ENCODE measurements at regions not wholly inside any gene's neighbourhood (a gene's known extent, or its start where the extent isn't known, plus 50 kb on each side); places are given as distances from the start of the nearest gene placed in this dataset.

DNA sequence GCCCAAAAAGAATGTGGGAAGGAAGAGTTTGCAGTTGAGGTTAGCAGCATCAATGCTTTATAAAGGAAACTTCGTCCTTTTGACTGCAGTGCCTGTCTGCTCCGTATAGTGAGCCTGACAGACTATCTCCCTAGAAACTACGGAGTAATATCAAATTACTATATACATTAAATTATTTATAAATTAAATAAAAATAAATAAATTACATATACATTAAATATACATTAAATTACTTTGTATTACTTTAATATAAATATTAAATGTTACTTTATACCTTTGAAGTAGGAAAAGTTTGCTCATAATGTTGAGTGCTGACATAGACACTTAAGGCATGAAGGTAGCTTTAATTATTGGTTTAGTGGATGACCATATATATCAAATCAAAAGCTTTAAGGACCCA is 165.2 kb downstream of the IL15 start:
- no peaks in the 10 kb centered on the region for H3K27me3 ChIP-seq (replicated peaks; ENCODE audit: insufficient read depth, low read length)
- H4K20me1 ChIP-seq (ENCODE audit: insufficient read depth, low read length): no peaks in the 10 kb centered on the region
- H3K27ac ChIP-seq (ENCODE audit: low read length): no peak overlapping the region
- DNase-seq: no peak
- H2AFZ ChIP-seq (ENCODE audit: low read length): no peak overlapping the region
- no peak overlapping the region for H3K4me2 ChIP-seq (ENCODE audit: low read depth, low read length)
- no peak overlapping the region for H3K4me3 ChIP-seq (ENCODE audit: low read length)
- no peaks in the 10 kb centered on the region for H3K79me2 ChIP-seq (ENCODE audit: low read length)
- no peaks in the 10 kb centered on the region for H3K9me2 ChIP-seq (replicated peaks; ENCODE audit: insufficient read depth, low read length)
- no peaks in the 10 kb centered on the region for H3F3A ChIP-seq (ENCODE audit: insufficient read depth, low read length)
- H3K36me3 ChIP-seq (replicated peaks; ENCODE audit: insufficient read depth, low read length): no peaks in the 10 kb centered on the region
- no peaks in the 10 kb centered on the region for H3K4me1 ChIP-seq (ENCODE audit: low read length)
- no peaks in the 10 kb centered on the region for H3K9me3 ChIP-seq (replicated peaks; ENCODE audit: insufficient read depth, low read length)
- no peak overlapping the region for H3K9ac ChIP-seq (ENCODE audit: low read length)
- TF ChIP-seq EZH2phosphoT487 (IDR thresholded peaks at IDR 0.05; ENCODE audit: low read length): no peak
- no peak for TF ChIP-seq EZH2 (optimal IDR thresholded peaks at IDR 0.05; ENCODE audit: low read depth, low read length)
- TF ChIP-seq, protein P1, sequence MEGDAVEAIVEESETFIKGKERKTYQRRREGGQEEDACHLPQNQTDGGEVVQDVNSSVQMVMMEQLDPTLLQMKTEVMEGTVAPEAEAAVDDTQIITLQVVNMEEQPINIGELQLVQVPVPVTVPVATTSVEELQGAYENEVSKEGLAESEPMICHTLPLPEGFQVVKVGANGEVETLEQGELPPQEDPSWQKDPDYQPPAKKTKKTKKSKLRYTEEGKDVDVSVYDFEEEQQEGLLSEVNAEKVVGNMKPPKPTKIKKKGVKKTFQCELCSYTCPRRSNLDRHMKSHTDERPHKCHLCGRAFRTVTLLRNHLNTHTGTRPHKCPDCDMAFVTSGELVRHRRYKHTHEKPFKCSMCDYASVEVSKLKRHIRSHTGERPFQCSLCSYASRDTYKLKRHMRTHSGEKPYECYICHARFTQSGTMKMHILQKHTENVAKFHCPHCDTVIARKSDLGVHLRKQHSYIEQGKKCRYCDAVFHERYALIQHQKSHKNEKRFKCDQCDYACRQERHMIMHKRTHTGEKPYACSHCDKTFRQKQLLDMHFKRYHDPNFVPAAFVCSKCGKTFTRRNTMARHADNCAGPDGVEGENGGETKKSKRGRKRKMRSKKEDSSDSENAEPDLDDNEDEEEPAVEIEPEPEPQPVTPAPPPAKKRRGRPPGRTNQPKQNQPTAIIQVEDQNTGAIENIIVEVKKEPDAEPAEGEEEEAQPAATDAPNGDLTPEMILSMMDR (IDR thresholded peaks at IDR 0.05; ENCODE audit: low read length): no peak

DNA sequence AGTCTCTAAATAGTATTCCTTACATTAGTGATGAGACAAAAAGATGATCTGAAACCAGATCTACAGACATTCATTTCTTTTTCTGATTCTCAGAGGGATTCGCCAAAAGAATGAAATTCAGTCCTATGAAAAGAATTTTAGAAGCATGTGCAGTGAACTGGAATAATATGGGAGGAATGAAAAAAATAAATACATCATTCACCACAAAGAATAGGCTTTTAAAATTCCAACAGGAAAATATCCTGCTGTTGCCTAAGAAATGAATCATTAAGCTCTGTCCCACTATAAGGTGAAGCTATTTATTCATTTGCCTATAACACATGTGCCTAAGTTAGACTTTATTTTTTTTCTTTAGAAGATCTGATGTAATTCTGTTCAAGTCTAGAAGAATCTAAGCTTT is 165.9 kb downstream of the IL15 start:
- H2AFZ ChIP-seq (ENCODE audit: low read length): no peak overlapping the region
- H3K27me3 ChIP-seq (replicated peaks; ENCODE audit: insufficient read depth, low read length): no peaks in the 10 kb centered on the region
- TF ChIP-seq, protein P1 (IDR thresholded peaks at IDR 0.05; ENCODE audit: low read length): no peak
- TF ChIP-seq EZH2phosphoT487 (IDR thresholded peaks at IDR 0.05; ENCODE audit: low read length) (no peak), EZH2 (optimal IDR thresholded peaks at IDR 0.05; ENCODE audit: low read depth, low read length) (no peak)
- H3K4me2 ChIP-seq (ENCODE audit: low read depth, low read length): no peak overlapping the region
- H3K9me3 ChIP-seq (replicated peaks; ENCODE audit: insufficient read depth, low read length): no peaks in the 10 kb centered on the region
- DNase-seq: no peak
- H3K79me2 ChIP-seq (ENCODE audit: low read length): no peaks in the 10 kb centered on the region
- no peak overlapping the region for H3K27ac ChIP-seq (ENCODE audit: low read length)
- no peaks in the 10 kb centered on the region for H3K4me1 ChIP-seq (ENCODE audit: low read length)
- H4K20me1 ChIP-seq (ENCODE audit: insufficient read depth, low read length): no peaks in the 10 kb centered on the region
- H3F3A ChIP-seq (ENCODE audit: insufficient read depth, low read length): no peaks in the 10 kb centered on the region
- no peaks in the 10 kb centered on the region for H3K9me2 ChIP-seq (replicated peaks; ENCODE audit: insufficient read depth, low read length)
- H3K9ac ChIP-seq (ENCODE audit: low read length): no peak overlapping the region
- no peaks in the 10 kb centered on the region for H3K36me3 ChIP-seq (replicated peaks; ENCODE audit: insufficient read depth, low read length)
- no peak overlapping the region for H3K4me3 ChIP-seq (ENCODE audit: low read length)

DNA sequence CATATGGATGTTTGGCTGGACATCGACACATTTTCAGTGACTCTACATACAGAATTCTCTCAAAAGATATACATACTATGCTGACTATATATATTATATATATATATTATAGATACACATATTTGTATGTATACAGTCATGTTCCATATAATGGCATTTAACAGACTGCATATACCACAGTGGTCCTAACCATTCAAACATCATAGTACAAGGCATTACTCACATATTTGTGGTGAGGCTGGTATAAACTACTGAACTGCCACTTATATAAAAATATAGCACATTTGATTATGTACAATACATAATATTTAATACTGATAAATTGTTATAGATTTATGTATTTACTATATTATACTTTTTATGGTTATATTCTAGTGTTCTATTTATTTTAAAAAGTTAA is 168.5 kb downstream of the IL15 start:
- Histone ChIP-seq H4K20me1 (ENCODE audit: insufficient read depth, low read length) (no peaks in the 10 kb centered on the region), H3K9me2 (replicated peaks; ENCODE audit: insufficient read depth, low read length) (no peaks in the 10 kb centered on the region), H3K36me3 (replicated peaks; ENCODE audit: insufficient read depth, low read length) (no peaks in the 10 kb centered on the region), H3K79me2 (ENCODE audit: low read length) (no peaks in the 10 kb centered on the region), H3K27ac (ENCODE audit: low read length) (no peak overlapping the region), H3K4me2 (ENCODE audit: low read depth, low read length) (no peak overlapping the region), H3F3A (ENCODE audit: insufficient read depth, low read length) (no peaks in the 10 kb centered on the region), H3K4me1 (ENCODE audit: low read length) (no peaks in the 10 kb centered on the region), H3K27me3 (replicated peaks; ENCODE audit: insufficient read depth, low read length) (no peaks in the 10 kb centered on the region), H3K4me3 (ENCODE audit: low read length) (no peak overlapping the region), H3K9ac (ENCODE audit: low read length) (no peak overlapping the region), H2AFZ (ENCODE audit: low read length) (no peak overlapping the region), H3K9me3 (replicated peaks; ENCODE audit: insufficient read depth, low read length) (no peaks in the 10 kb centered on the region)
- DNase-seq: no peak
- no peak for TF ChIP-seq EZH2phosphoT487 (IDR thresholded peaks at IDR 0.05; ENCODE audit: low read length)
- TF ChIP-seq EZH2 (optimal IDR thresholded peaks at IDR 0.05; ENCODE audit: low read depth, low read length): no peak
- TF ChIP-seq, protein P1 (IDR thresholded peaks at IDR 0.05; ENCODE audit: low read length): no peak

All from MM.1S (cell line).